HepG2 (cell line): ENCODE measurements at regions not wholly inside any gene's neighbourhood (a gene's known extent, or its start where the extent isn't known, plus 50 kb on each side); places are given as distances from the start of the nearest gene placed in this dataset.

ENCODE experiments used
- ATAC-seq: fragments of 200-7000 bp; cut with Tn5 transposase; 3 replicates; pipeline ENCODE4 v1.9.1; 2020; ENCODE audit warnings: mild to moderate bottlenecking, moderate library complexity
- BruUV-seq: library from RNA; stranded (reverse); fragments of 400-500 nt; replicated peaks from 2 replicates; lab custom pipeline; 2021; lab: Mats Ljungman, UMichigan
- CTCF ChIA-PET: fragments of 300-600 bp; formaldehyde crosslinking; extraction: SDS; loops from one replicate; lab custom pipeline; 2021; ENCODE audit warnings: low total read pairs, inconsistent platforms, low intra/inter-chr PET ratio; lab: Yijun Ruan, JAX
- POLR2A ChIA-PET: fragments of 350-600 bp; sonication (Branson Sonifier 250); formaldehyde crosslinking; loops from one replicate; lab custom pipeline; 2020; ENCODE audit warnings: antibody characterized with exemption, inconsistent platforms; lab: Yijun Ruan, JAX
- DNase-seq: peaks from one replicate; pipeline ENCODE4 v3.0.0-alpha.2; 2015; ENCODE audit warnings: low spot score
- FAIRE-seq: peaks from 3 replicates; lab custom pipeline; 2011; peaks lifted over from hg19 to GRCh38; lab: Jason Lieb, UNC
- H2AFZ ChIP-seq: one replicate; pipeline ENCODE4 v1.6.1; 2011; ENCODE audit warnings: low read length, inconsistent platforms
- H3K27ac ChIP-seq: fragments of 300-600 bp; 3 replicates; pipeline ENCODE4 v1.8.0; 2011; ENCODE audit warnings: mixed run types, mild to moderate bottlenecking, mixed read lengths, low read length, inconsistent platforms; ENCODE audit not compliant: insufficient read depth; ENCODE audit errors: extremely low read length
- H3K27me3 ChIP-seq, 2 experiments: fragments of 200-600 bp in 1 of 2; 2 replicates in 1 of 2; 3 replicates in 1 of 2; pipeline versions ENCODE4 v1.6.0 to v1.8.0; 2011; ENCODE audit warnings: low read length in 2 of 2, mild to moderate bottlenecking in 2 of 2, moderate library complexity in 2 of 2, inconsistent platforms in 1 of 2; ENCODE audit not compliant: insufficient read depth in 2 of 2, control insufficient read depth in 1 of 2
- H3K36me3 ChIP-seq, 2 experiments: fragments of 200-600 bp in 1 of 2; replicated peaks in 1 of 2; 2 replicates in 1 of 2; 3 replicates in 1 of 2; pipeline versions ENCODE4 v1.5.1 to v1.8.0; 2011; ENCODE audit warnings: low read length in 2 of 2, inconsistent platforms in 1 of 2; ENCODE audit not compliant: insufficient read depth in 2 of 2, control insufficient read depth in 1 of 2
- H3K4me1 ChIP-seq: 2 replicates; pipeline ENCODE4 v1.5.1; 2012; ENCODE audit warnings: low read length, inconsistent platforms; ENCODE audit not compliant: insufficient read depth
- H3K4me2 ChIP-seq: 2 replicates; pipeline ENCODE4 v1.6.0; 2011; ENCODE audit warnings: low read depth, low read length, inconsistent platforms
- H3K4me3 ChIP-seq, 3 experiments: fragments of 200-600 bp in 1 of 3; sonication (generic), shearing (Covaris generic) in 1 of 3; replicated peaks in 1 of 3; 2 replicates each; pipeline ENCODE4 v1.5.1; 2011 to 2016; ENCODE audit warnings: low read length in 3 of 3, inconsistent platforms in 2 of 3, low read depth in 2 of 3, mild to moderate bottlenecking in 2 of 3, control low read depth in 1 of 3, mixed read lengths in 1 of 3; ENCODE audit not compliant: insufficient read depth in 1 of 3
- H3K79me2 ChIP-seq: one replicate; pipeline ENCODE4 v1.6.1; 2011; ENCODE audit warnings: low read length, inconsistent platforms; ENCODE audit not compliant: insufficient read depth
- H3K9ac ChIP-seq: 2 replicates; pipeline ENCODE4 v1.6.0; 2011; ENCODE audit warnings: mild to moderate bottlenecking, low read depth, low read length, inconsistent platforms; ENCODE audit not compliant: insufficient read depth
- H3K9me3 ChIP-seq: 2 replicates; pipeline ENCODE4 v1.5.1; 2012; ENCODE audit warnings: mild to moderate bottlenecking, low read length
- H4K20me1 ChIP-seq: 2 replicates; pipeline ENCODE4 v1.6.0; 2011; ENCODE audit warnings: inconsistent platforms, mild to moderate bottlenecking, low read length, moderate library complexity; ENCODE audit not compliant: insufficient read depth
- SNAPC4 ChIP-seq: sonication (generic); formaldehyde crosslinking; IDR thresholded peaks from 2 replicates; pipeline ENCODE4 v1.4.0; 2020; ENCODE audit warnings: mild to moderate bottlenecking, missing genetic modification reagents
- ZBTB40 ChIP-seq, 2 experiments: fragments of 450-650 bp in 1 of 2; sonication (generic) in 1 of 2; formaldehyde crosslinking in 1 of 2; IDR thresholded peaks; 2 replicates each; pipeline versions ENCODE4 v1.6.1 to v1.8.0; 2016 to 2022; ENCODE audit warnings: antibody characterized with exemption in 1 of 2, mild to moderate bottlenecking in 1 of 2, missing genetic modification reagents in 1 of 2
- WGBS: methylation state at CpG from one replicate; pipeline ENCODE4 v1.1.6; 2017; ENCODE audit warnings: low lambda C conversion rate; 5-methylcytosine and 5-hydroxymethylcytosine counted together
- in situ Hi-C: cut with HindIII; loops from 2 replicates; pipeline ENCODE4 v1.10.0; 2017; ENCODE audit warnings: low pct_unique_long_range_greater_than_20kb; ENCODE audit not compliant: extremely low pct_ligation_motif_present
- intact Hi-C: fragments of 100-400 bp; cut with micrococcal nuclease; formaldehyde crosslinking; loops from one replicate; pipeline ENCODE4 v1.10.0; 2022; ENCODE audit not compliant: unreplicated experiment

- no peak for TF ChIP-seq SNAPC4 (CRISPR knock-in tag)
- peak; percentile 86 for TF ChIP-seq ZBTB40 (IDR thresholded peaks at IDR 0.05)
- TF ChIP-seq ZBTB40 (CRISPR knock-in tag; IDR thresholded peaks at IDR 0.05): no peak
- TF ChIP-seq, all 625 proteins: peak for 1
- Histone ChIP-seq H3K36me3 (no peaks in the 10 kb centered on the region), H3K4me3 (no peak overlapping the region), H4K20me1 (no peaks in the 10 kb centered on the region), H3K4me2 (no peak overlapping the region), H3K79me2 (no peaks in the 10 kb centered on the region), H3K9me3 (no peaks in the 10 kb centered on the region), H3K27me3 (peaks cover 0 to 6% of the 10 kb centered on the region in 2 experiments; a peak in 2 of 5 replicates), H3K9ac (no peak overlapping the region), H3K27ac (no peak overlapping the region), H3K4me1 (no peaks in the 10 kb centered on the region), H2AFZ (no peak overlapping the region)
- WGBS: 1% methylated on average over 2 of the region's 2 CpGs
- DNase-seq (no peak), ATAC-seq (no peak), FAIRE-seq (no peak)
- in situ Hi-C loops (no loop called here), intact Hi-C loops (no loop called here)
- no TSS peak for BruUV-seq
- ChIA-PET CTCF (no interaction called here), POLR2A (no interaction called here)
These were observed 73.9 kb upstream of the SRD5A3 start for GRCh38 chr4:55272102-55272501.
